ENCODE measurements at regions not wholly inside any gene's neighbourhood (a gene's known extent, or its start where the extent isn't known, plus 50 kb on each side); places are given as distances from the start of the nearest gene placed in this dataset.

DNA sequence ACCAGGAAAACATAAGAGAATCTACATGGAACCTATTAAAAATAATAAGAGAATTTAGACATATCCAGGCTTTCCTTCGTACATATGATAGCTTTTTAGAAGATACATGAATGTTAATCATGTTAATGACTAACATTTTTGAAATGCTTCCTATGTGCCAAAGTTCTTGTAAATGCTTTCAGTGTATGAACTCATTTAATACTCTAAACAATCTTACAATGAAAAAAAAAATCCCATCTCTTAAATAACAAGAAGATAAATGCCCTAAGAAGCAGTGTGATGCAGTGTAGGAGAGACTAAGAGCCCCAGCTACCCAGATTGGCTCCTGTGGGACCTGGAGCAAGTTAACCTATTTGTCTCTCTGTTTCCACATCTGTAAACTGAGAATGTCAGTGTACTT lies 220.4 kb upstream of the MYOCD start:
- TF ChIP-seq ZNF274 (IDR thresholded peaks at IDR 0.05; ENCODE audit: low read depth, low read length): no peak
- no peak for TF ChIP-seq SUZ12 (IDR thresholded peaks at IDR 0.05; ENCODE audit: extremely low read depth, insufficient read depth, insufficient read length)
